HEK293T (cell line): ENCODE measurements at regions not wholly inside any gene's neighbourhood (a gene's known extent, or its start where the extent isn't known, plus 50 kb on each side); places are given as distances from the start of the nearest gene placed in this dataset.

ENCODE experiments used
- CTCF ChIA-PET: fragments of 350-600 bp; formaldehyde crosslinking; extraction: SDS; loops from one replicate; lab custom pipeline; 2021; ENCODE audit warnings: antibody characterized with exemption, inconsistent platforms; lab: Yijun Ruan, JAX
- POLR2A ChIA-PET: fragments of 350-600 bp; formaldehyde crosslinking; extraction: SDS; loops from one replicate; lab custom pipeline; 2020; ENCODE audit warnings: antibody characterized with exemption, inconsistent platforms; lab: Yijun Ruan, JAX
- DNase-seq: peaks from one replicate; pipeline ENCODE4 v3.0.0; 2012; ENCODE audit warnings: mixed read lengths; ENCODE audit errors: extremely low spot score
- ARNT ChIP-seq: fragments of 450-650 bp; IDR thresholded peaks from 2 replicates; pipeline ENCODE4 v1.6.1; 2017; ENCODE audit warnings: mild to moderate bottlenecking
- BHLHE40 ChIP-seq: fragments of 450-650 bp; IDR thresholded peaks from 2 replicates; pipeline ENCODE4 v1.6.1; 2016; ENCODE audit warnings: mild to moderate bottlenecking, moderate library complexity, borderline replicate concordance
- CTBP1 ChIP-seq: fragments of 450-650 bp; IDR thresholded peaks from 2 replicates; pipeline ENCODE4 v1.6.1; 2016; ENCODE audit warnings: borderline replicate concordance
- ELF4 ChIP-seq: fragments of 450-650 bp; IDR thresholded peaks from 2 replicates; pipeline ENCODE4 v1.6.1; 2017; ENCODE audit warnings: antibody characterized with exemption
- FOXA1 ChIP-seq: fragments of 450-650 bp; IDR thresholded peaks from 2 replicates; pipeline ENCODE4 v1.6.1; 2016; ENCODE audit warnings: mild to moderate bottlenecking
- FOXK2 ChIP-seq: fragments of 450-650 bp; IDR thresholded peaks from 2 replicates; pipeline ENCODE4 v1.6.1; 2016; ENCODE audit warnings: mild to moderate bottlenecking
- FOXM1 ChIP-seq: fragments of 450-650 bp; IDR thresholded peaks from 2 replicates; pipeline ENCODE4 v1.6.1; 2017; ENCODE audit warnings: mild to moderate bottlenecking, borderline replicate concordance
- HDGF ChIP-seq: fragments of 450-650 bp; IDR thresholded peaks from 2 replicates; pipeline ENCODE4 v1.6.1; 2017; ENCODE audit warnings: antibody characterized with exemption, borderline replicate concordance
- L3MBTL2 ChIP-seq: fragments of 450-650 bp; conservative IDR thresholded peaks from 2 replicates; pipeline ENCODE4 v1.6.1; 2016; ENCODE audit warnings: mild to moderate bottlenecking
- LEF1 ChIP-seq: fragments of 450-650 bp; IDR thresholded peaks from 2 replicates; pipeline ENCODE4 v1.6.1; 2017; ENCODE audit warnings: mild to moderate bottlenecking, borderline replicate concordance
- NFRKB ChIP-seq: fragments of 450-650 bp; IDR thresholded peaks from 2 replicates; pipeline ENCODE4 v1.6.1; 2016; ENCODE audit warnings: mild to moderate bottlenecking, moderate library complexity
- SP1 ChIP-seq: fragments of 450-650 bp; IDR thresholded peaks from 2 replicates; pipeline ENCODE4 v1.6.1; 2017
- SUZ12 ChIP-seq: fragments of 450-650 bp; IDR thresholded peaks from 2 replicates; pipeline ENCODE4 v1.6.1; 2016; ENCODE audit warnings: mild to moderate bottlenecking
- TARDBP ChIP-seq: fragments of 450-650 bp; IDR thresholded peaks from 2 replicates; pipeline ENCODE4 v1.6.1; 2016
- ZNF384 ChIP-seq: fragments of 450-650 bp; IDR thresholded peaks from 2 replicates; pipeline ENCODE4 v1.6.1; 2016
- TF ChIP-seq, protein P1 (sequence below): fragments of 450-650 bp; IDR thresholded peaks from 2 replicates; pipeline ENCODE4 v1.6.1; 2016

GRCh38 chr11:104581246-104581980 is 316.8 kb downstream of the CASP12 start:
- no peak for DNase-seq
- ChIA-PET POLR2A (no interaction called here), CTCF (no interaction called here)
- TF ChIP-seq LEF1: no peak
- no peak for TF ChIP-seq HDGF
- no peak for TF ChIP-seq L3MBTL2
- TF ChIP-seq FOXM1: no peak
- TF ChIP-seq ELF4: no peak
- TF ChIP-seq, protein P1, sequence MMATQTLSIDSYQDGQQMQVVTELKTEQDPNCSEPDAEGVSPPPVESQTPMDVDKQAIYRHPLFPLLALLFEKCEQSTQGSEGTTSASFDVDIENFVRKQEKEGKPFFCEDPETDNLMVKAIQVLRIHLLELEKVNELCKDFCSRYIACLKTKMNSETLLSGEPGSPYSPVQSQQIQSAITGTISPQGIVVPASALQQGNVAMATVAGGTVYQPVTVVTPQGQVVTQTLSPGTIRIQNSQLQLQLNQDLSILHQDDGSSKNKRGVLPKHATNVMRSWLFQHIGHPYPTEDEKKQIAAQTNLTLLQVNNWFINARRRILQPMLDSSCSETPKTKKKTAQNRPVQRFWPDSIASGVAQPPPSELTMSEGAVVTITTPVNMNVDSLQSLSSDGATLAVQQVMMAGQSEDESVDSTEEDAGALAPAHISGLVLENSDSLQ: no peak
- no peak for TF ChIP-seq NFRKB
- no peak for TF ChIP-seq CTBP1
- TF ChIP-seq SP1: no peak
- no peak for TF ChIP-seq TARDBP
- TF ChIP-seq FOXA1: no peak
- no peak for TF ChIP-seq ARNT
- TF ChIP-seq FOXK2: no peak

DNA sequence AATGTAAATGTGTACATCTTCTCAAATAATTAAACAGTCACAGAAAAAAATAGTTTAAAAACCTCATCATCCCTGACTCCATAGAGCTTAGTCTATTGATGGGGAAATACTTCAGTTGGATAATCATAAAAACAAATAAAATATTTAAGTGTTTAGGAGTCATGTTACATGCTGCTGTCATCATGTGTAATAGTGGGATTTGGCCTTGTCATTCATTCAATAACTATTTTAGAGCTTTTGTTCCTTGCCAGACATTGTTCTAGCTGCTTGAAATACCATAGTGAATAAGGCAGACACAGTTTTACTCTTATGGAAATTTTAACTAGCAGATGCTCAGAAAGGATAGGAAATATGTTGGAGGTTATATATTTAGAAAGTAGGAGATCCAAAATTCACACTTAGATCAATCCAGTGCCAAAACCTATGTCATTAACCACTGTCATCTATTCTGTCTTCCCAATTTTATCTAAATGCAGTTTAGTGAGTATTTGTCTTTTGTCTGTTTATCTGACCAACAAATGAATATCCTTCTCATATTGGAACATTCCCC is 324.7 kb downstream of the CASP12 start:
- CTCF ChIA-PET: no interaction called here
- TF ChIP-seq ELF4 (no peak), FOXA1 (no peak), ZNF384 (no peak), SUZ12 (no peak)
- DNase-seq: no peak
- POLR2A ChIA-PET: no interaction called here

DNA sequence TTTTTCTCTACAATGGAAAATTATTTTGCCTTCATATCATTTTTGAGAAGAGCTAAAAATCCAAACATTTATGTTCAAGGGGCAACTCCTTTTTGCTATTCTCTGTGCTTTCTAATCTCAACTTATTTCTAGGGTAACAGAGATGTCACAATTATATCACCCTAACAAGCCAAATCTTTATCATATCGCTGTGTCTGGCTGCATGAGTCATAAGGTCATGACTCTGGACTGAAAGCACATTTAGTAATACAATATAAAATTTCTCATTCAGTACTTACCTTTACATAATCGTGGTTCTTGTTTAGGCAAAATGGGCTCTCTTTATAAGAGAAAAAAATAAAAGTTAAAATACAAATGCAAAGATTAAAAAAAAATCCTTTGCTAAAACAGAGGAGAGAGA is 326.0 kb downstream of the CASP12 start:
- ChIA-PET POLR2A (no interaction called here), CTCF (no interaction called here)
- TF ChIP-seq LEF1 (no peak), BHLHE40 (no peak), SUZ12 (no peak), SP1 (no peak), CTBP1 (no peak), ZNF384 (no peak), FOXM1 (no peak), ELF4 (no peak), FOXK2 (no peak), ARNT (no peak), FOXA1 (no peak), TARDBP (no peak), L3MBTL2 (no peak), NFRKB (no peak), HDGF (no peak)
- no peak for DNase-seq

- POLR2A ChIA-PET: no interaction called here
- no peak for TF ChIP-seq FOXA1
- no peak for TF ChIP-seq ELF4
- TF ChIP-seq BHLHE40: no peak
- TF ChIP-seq NFRKB: no peak
- no peak for TF ChIP-seq SUZ12
- TF ChIP-seq L3MBTL2: no peak
- no peak for TF ChIP-seq CTBP1
- no peak for TF ChIP-seq ZNF384
- TF ChIP-seq HDGF: no peak
- TF ChIP-seq FOXK2: no peak
- no peak for TF ChIP-seq SP1
- TF ChIP-seq, protein P1: no peak
- TF ChIP-seq ARNT: no peak
- TF ChIP-seq TARDBP: no peak
- no peak for DNase-seq
- CTCF ChIA-PET: no interaction called here
These were observed 328.1 kb downstream of the CASP12 start for GRCh38 chr11:104570078-104570701.

DNA sequence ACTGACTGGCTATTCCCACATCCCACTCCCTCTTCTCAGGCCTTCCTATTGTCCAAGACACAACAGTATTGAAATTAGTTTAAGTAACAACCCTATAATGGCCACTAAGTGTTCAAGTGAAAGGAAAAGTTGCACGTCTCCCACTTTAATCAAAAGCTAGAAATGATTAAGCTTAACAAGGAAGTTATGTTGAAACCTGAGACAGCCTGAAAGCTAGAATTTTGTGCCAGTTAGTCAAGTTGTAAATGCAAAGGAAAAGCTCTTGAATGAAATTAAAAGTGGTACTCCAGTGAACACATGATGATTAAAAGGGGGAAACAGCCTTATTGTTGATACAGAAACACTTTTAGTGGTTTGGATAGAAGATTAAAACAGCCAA is 332.7 kb downstream of the CASP12 start:
- no peak for DNase-seq
- ChIA-PET CTCF (no interaction called here), POLR2A (no interaction called here)
- TF ChIP-seq NFRKB: no peak
- TF ChIP-seq FOXM1: no peak
- TF ChIP-seq LEF1: no peak
- TF ChIP-seq HDGF: no peak
- TF ChIP-seq FOXA1: no peak
- no peak for TF ChIP-seq TARDBP
- no peak for TF ChIP-seq ARNT
- TF ChIP-seq ELF4: no peak
- TF ChIP-seq, protein P1: no peak
- no peak for TF ChIP-seq SP1
- TF ChIP-seq CTBP1: no peak
- no peak for TF ChIP-seq SUZ12
- TF ChIP-seq L3MBTL2: no peak
- TF ChIP-seq FOXK2: no peak
- TF ChIP-seq BHLHE40: no peak
- no peak for TF ChIP-seq ZNF384
